ENCODE measurements at regions not wholly inside any gene's neighbourhood (a gene's known extent, or its start where the extent isn't known, plus 50 kb on each side); places are given as distances from the start of the nearest gene placed in this dataset.

GRCh38 chr9:7910426-7911020 lies 110.9 kb upstream of the DMAC1 start:
- DNase-seq (ENCODE audit: low read depth), result no peak
- H3K4me3 ChIP-seq (replicated peaks; ENCODE audit: low read depth, low read length), result no peak overlapping the region
- no peak for TF ChIP-seq CTCF (IDR thresholded peaks at IDR 0.05; ENCODE audit: low read length, missing control alignments)

- H3K4me3 ChIP-seq (replicated peaks; ENCODE audit: low read depth, low read length), result no peak overlapping the region
- no peak for DNase-seq (ENCODE audit: low read depth)
- TF ChIP-seq CTCF (IDR thresholded peaks at IDR 0.05; ENCODE audit: low read length, missing control alignments), result no peak
Observed at GRCh38 chr9:7909537-7909936, 110.0 kb upstream of the DMAC1 start.

- no peak for TF ChIP-seq CTCF (IDR thresholded peaks at IDR 0.05; ENCODE audit: low read length, missing control alignments)
- DNase-seq (ENCODE audit: low read depth), result no peak
- no peak overlapping the region for H3K4me3 ChIP-seq (replicated peaks; ENCODE audit: low read depth, low read length)
Observed at GRCh38 chr9:7907551-7908337, 108.2 kb upstream of the DMAC1 start.

GRCh38 chr9:7906783-7907550 lies 107.4 kb upstream of the DMAC1 start:
- no peak overlapping the region for H3K4me3 ChIP-seq (replicated peaks; ENCODE audit: low read depth, low read length)
- no peak for TF ChIP-seq CTCF (IDR thresholded peaks at IDR 0.05; ENCODE audit: low read length, missing control alignments)
- no peak for DNase-seq (ENCODE audit: low read depth)

GRCh38 chr9:7901621-7902020 lies 102.0 kb upstream of the DMAC1 start:
- DNase-seq (ENCODE audit: low read depth), result peak; percentile 7
- no peak for TF ChIP-seq CTCF (IDR thresholded peaks at IDR 0.05; ENCODE audit: low read length, missing control alignments)
- H3K4me3 ChIP-seq (replicated peaks; ENCODE audit: low read depth, low read length), result no peak overlapping the region

DNA sequence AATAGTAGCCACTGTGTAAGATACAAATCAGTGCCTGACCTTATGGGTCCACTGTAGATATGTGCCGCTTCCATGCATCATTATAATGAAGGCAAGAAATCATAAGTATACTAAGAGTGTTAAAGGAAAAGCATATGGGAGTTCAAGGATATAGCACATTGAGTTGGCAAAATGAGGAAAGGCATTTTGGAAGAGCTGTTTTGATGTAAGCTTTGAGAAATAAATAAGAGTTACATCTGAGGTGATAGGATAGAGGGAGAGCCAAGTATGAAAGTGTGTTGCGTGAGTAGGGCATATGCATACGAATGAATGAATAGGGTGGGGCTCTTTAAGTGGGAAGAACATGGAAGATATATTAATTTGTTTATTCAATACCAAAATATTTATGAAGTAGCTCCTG lies 101.0 kb upstream of the DMAC1 start:
- no peak overlapping the region for H3K4me3 ChIP-seq (replicated peaks; ENCODE audit: low read depth, low read length)
- TF ChIP-seq CTCF (IDR thresholded peaks at IDR 0.05; ENCODE audit: low read length, missing control alignments), result no peak
- no peak for DNase-seq (ENCODE audit: low read depth)
